ENCODE measurements at regions not wholly inside any gene's neighbourhood (a gene's known extent, or its start where the extent isn't known, plus 50 kb on each side); places are given as distances from the start of the nearest gene placed in this dataset.

DNA sequence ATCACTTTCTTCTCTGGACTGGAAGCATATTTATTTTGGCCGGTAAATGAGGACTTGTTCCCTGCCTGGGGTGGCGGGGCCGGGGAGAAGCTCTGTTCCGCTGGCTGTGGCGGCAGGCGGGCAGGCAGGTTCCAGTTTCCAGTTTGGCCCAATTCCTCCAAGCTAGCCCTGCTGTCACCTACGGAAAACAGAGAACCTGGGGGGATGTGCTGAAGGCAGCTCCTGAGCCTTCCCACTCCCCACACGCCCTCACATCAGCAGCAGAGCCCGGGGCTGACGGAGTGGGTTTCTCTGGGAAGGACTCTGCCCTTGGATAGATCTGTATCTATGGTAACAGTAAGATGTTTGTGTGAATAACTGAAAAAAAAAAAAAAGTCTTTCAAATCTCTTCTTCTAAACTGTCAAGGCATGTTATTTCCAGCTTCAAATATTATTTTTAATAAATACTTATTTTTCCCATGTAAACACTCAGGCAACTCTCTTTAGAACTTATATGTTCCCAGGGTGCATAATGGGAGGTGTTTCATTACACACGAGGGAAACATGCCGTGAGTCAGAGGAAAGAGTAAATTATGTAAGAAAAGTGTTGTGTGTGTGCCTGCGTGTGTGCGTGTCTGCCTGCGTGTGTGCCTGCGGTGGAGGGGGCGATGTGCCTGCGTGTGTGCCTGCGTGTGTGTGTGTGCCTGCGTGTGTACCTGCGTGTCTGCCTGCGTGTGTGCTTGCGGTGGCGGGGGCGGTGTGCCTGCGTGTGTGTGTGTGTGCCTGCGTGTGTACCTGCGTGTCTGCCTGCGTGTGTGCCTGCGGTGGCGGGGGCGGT lies 116.1 kb upstream of the ZNF516 start:
- ChIA-PET POLR2A (no interaction called here), CTCF (interaction anchor here (0.7 kb wide), 1 partner anchor 1068 kb away, joined by 3 read pairs; no protein-coding TSS in a partner anchor)
- TF ChIP-seq ZNF548 (tag by site-specific recombination; IDR thresholded peaks at IDR 0.05) (no peak), ZNF292 (tag by site-specific recombination; IDR thresholded peaks at IDR 0.05; ENCODE audit: borderline replicate concordance, low read depth) (no peak), ZNF530 (tag by site-specific recombination; IDR thresholded peaks at IDR 0.05; ENCODE audit: low read depth) (no peak), ZNF23 (tag by site-specific recombination; IDR thresholded peaks at IDR 0.05; ENCODE audit: borderline replicate concordance) (no peak), ZBTB48 (tag by site-specific recombination; IDR thresholded peaks at IDR 0.05) (no peak), ZBTB17 (tag by site-specific recombination; IDR thresholded peaks at IDR 0.05) (no peak), ZNF423 (tag by site-specific recombination; IDR thresholded peaks at IDR 0.05) (no peak), MZF1 (tag by site-specific recombination; IDR thresholded peaks at IDR 0.05; ENCODE audit: borderline replicate concordance) (no peak), ZNF514 (tag by site-specific recombination; IDR thresholded peaks at IDR 0.05) (no peak), ZNF76 (tag by site-specific recombination; IDR thresholded peaks at IDR 0.05; ENCODE audit: borderline replicate concordance, low read depth) (no peak), HOXD13 (CRISPR knock-in tag; IDR thresholded peaks at IDR 0.05; ENCODE audit: borderline replicate concordance) (no peak), ZNF501 (tag by site-specific recombination; IDR thresholded peaks at IDR 0.05) (no peak), GLIS2 (tag by site-specific recombination; IDR thresholded peaks at IDR 0.05) (no peak), ZNF121 (tag by site-specific recombination; IDR thresholded peaks at IDR 0.05) (no peak), SP7 (tag by site-specific recombination; IDR thresholded peaks at IDR 0.05) (no peak), GLI2 (tag by site-specific recombination; IDR thresholded peaks at IDR 0.05; ENCODE audit: borderline replicate concordance, low read depth) (no peak)
- TF ChIP-seq, protein P1, sequence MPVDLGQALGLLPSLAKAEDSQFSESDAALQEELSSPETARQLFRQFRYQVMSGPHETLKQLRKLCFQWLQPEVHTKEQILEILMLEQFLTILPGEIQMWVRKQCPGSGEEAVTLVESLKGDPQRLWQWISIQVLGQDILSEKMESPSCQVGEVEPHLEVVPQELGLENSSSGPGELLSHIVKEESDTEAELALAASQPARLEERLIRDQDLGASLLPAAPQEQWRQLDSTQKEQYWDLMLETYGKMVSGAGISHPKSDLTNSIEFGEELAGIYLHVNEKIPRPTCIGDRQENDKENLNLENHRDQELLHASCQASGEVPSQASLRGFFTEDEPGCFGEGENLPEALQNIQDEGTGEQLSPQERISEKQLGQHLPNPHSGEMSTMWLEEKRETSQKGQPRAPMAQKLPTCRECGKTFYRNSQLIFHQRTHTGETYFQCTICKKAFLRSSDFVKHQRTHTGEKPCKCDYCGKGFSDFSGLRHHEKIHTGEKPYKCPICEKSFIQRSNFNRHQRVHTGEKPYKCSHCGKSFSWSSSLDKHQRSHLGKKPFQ (tag by site-specific recombination; IDR thresholded peaks at IDR 0.05) = no peak
- TF ChIP-seq, protein P2, sequence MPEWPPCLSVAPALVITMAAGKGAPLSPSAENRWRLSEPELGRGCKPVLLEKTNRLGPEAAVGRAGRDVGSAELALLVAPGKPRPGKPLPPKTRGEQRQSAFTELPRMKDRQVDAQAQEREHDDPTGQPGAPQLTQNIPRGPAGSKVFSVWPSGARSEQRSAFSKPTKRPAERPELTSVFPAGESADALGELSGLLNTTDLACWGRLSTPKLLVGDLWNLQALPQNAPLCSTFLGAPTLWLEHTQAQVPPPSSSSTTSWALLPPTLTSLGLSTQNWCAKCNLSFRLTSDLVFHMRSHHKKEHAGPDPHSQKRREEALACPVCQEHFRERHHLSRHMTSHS (tag by site-specific recombination; IDR thresholded peaks at IDR 0.05) = no peak
- TF ChIP-seq, protein P3, sequence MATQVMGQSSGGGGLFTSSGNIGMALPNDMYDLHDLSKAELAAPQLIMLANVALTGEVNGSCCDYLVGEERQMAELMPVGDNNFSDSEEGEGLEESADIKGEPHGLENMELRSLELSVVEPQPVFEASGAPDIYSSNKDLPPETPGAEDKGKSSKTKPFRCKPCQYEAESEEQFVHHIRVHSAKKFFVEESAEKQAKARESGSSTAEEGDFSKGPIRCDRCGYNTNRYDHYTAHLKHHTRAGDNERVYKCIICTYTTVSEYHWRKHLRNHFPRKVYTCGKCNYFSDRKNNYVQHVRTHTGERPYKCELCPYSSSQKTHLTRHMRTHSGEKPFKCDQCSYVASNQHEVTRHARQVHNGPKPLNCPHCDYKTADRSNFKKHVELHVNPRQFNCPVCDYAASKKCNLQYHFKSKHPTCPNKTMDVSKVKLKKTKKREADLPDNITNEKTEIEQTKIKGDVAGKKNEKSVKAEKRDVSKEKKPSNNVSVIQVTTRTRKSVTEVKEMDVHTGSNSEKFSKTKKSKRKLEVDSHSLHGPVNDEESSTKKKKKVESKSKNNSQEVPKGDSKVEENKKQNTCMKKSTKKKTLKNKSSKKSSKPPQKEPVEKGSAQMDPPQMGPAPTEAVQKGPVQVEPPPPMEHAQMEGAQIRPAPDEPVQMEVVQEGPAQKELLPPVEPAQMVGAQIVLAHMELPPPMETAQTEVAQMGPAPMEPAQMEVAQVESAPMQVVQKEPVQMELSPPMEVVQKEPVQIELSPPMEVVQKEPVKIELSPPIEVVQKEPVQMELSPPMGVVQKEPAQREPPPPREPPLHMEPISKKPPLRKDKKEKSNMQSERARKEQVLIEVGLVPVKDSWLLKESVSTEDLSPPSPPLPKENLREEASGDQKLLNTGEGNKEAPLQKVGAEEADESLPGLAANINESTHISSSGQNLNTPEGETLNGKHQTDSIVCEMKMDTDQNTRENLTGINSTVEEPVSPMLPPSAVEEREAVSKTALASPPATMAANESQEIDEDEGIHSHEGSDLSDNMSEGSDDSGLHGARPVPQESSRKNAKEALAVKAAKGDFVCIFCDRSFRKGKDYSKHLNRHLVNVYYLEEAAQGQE (tag by site-specific recombination; IDR thresholded peaks at IDR 0.05) = no peak
- Histone ChIP-seq H3K27ac (ENCODE audit: extremely low read depth, low read depth, low read length) (no peak overlapping the region), H3K4me3 (ENCODE audit: low read depth, low read length) (no peak overlapping the region), H3K4me1 (ENCODE audit: control insufficient read depth, insufficient read depth, low read length) (no peaks in the 10 kb centered on the region), H3K36me3 (ENCODE audit: control insufficient read depth in 2 of 2, insufficient read depth in 1 of 2, low read length in 2 of 2) (no peaks in the 10 kb centered on the region), H3K9me3 (ENCODE audit: control insufficient read depth, insufficient read depth, low read depth, low read length) (no peaks in the 10 kb centered on the region)

DNA sequence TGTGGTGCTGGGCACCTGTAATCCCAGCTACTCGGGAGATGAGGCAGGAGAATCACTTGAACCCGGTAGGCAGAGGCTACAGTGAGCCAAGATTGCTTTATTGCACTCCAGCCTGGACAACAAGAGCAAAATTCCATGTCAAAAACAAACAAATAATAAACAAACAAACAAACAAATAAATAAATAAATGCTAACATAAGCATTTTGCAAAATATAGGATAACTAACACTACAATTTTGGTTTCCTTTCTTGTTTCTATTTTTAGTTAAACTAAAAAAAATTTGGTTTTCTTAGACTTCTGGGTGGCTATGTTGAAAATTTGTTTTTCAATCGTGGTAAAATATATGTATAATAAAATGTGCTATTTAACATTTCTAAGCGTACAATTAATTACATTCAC lies 115.0 kb upstream of the ZNF516 start:
- ChIA-PET POLR2A (no interaction called here), CTCF (no interaction called here)
- Histone ChIP-seq H3K27ac (ENCODE audit: extremely low read depth, low read depth, low read length) (no peak overlapping the region), H3K4me1 (ENCODE audit: control insufficient read depth, insufficient read depth, low read length) (no peaks in the 10 kb centered on the region), H3K36me3 (ENCODE audit: control insufficient read depth in 2 of 2, insufficient read depth in 1 of 2, low read length in 2 of 2) (no peaks in the 10 kb centered on the region), H3K4me3 (ENCODE audit: low read depth, low read length) (no peak overlapping the region), H3K9me3 (ENCODE audit: control insufficient read depth, insufficient read depth, low read depth, low read length) (no peaks in the 10 kb centered on the region)
- TF ChIP-seq ZSCAN16 (tag by site-specific recombination; IDR thresholded peaks at IDR 0.05) = no peak
- TF ChIP-seq ZNF596 (tag by site-specific recombination; IDR thresholded peaks at IDR 0.05) = no peak
- no peak for TF ChIP-seq ZNF10 (tag by site-specific recombination; IDR thresholded peaks at IDR 0.05)
- TF ChIP-seq ZNF114 (tag by site-specific recombination; IDR thresholded peaks at IDR 0.05) = no peak
- TF ChIP-seq, protein P4, sequence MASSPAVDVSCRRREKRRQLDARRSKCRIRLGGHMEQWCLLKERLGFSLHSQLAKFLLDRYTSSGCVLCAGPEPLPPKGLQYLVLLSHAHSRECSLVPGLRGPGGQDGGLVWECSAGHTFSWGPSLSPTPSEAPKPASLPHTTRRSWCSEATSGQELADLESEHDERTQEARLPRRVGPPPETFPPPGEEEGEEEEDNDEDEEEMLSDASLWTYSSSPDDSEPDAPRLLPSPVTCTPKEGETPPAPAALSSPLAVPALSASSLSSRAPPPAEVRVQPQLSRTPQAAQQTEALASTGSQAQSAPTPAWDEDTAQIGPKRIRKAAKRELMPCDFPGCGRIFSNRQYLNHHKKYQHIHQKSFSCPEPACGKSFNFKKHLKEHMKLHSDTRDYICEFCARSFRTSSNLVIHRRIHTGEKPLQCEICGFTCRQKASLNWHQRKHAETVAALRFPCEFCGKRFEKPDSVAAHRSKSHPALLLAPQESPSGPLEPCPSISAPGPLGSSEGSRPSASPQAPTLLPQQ (tag by site-specific recombination; IDR thresholded peaks at IDR 0.05) = no peak
- TF ChIP-seq ZBTB8A (tag by site-specific recombination; IDR thresholded peaks at IDR 0.05) = no peak
- TF ChIP-seq, protein P2 (tag by site-specific recombination; IDR thresholded peaks at IDR 0.05) = no peak
- TF ChIP-seq ZNF843 (tag by site-specific recombination; IDR thresholded peaks at IDR 0.05) = no peak
- TF ChIP-seq ZEB2 (tag by site-specific recombination; IDR thresholded peaks at IDR 0.05) = no peak
- no peak for TF ChIP-seq ZNF785 (tag by site-specific recombination; IDR thresholded peaks at IDR 0.05)

Measured in HEK293 (cell line).